Endometrium (tissue), 2 donors: ENCODE measurements at regions not wholly inside any gene's neighbourhood (a gene's known extent, or its start where the extent isn't known, plus 50 kb on each side); places are given as distances from the start of the nearest gene placed in this dataset.

Source experiments
- FAIRE-seq: peaks from 2 replicates; lab custom pipeline; 2012; peaks lifted over from hg19 to GRCh38; lab: Jason Lieb, UNC
- donor health status: control.
- donor health status: control.

DNA sequence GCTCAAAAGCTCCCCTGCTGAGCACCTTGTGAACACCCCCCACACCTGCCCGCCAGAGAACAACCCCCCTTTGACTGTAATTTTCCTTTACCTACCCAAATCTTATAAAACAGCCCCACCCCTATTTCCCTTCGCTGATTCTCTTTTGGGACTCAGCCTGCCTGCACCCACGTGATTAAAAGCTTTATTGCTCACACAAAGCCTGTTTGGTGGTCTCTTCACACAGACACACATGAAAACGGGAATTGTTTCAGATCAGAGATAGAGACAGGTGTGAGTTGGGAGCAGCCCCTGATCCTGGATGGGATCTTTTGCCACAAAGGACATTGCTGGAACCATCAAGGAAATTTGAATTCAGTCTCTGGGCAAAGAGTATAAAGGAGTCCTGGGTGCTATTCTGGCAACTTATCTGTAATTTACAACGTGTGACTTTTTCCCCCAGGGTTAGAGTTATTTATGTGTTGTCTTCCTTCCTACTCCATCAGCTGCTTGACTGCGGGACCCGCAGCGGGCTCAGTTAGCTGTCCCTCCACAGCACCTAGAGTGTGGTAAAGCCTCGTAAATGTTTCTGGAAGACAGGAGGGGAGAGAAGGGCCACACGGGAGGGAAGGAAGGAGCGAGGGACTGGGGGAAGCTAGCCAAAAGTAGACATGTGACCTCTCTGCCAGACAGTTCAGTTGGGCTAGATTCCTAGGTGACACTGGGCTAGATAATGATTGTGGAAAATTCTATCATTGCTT, 437.0 kb downstream of the ZNF608 start:
- FAIRE-seq, result no peak

DNA sequence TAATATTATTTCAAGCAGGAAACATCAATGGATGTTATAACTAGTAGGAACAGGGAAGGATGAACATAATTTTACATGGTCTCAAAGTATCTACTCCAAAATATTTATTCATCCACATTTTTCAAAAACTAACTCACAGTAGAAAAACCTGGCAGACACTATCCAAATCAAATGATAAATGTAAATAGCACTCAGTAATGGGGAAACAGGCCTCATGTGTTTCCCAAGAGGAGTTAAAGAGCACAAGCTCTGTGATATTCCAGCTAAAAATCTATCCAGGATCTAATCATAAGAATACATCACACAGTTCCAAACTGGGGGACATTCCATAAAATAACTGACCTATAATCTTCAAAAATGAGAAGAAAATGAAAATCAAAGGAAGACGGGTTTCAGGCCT, 443.1 kb downstream of the ZNF608 start:
- no peak for FAIRE-seq

DNA sequence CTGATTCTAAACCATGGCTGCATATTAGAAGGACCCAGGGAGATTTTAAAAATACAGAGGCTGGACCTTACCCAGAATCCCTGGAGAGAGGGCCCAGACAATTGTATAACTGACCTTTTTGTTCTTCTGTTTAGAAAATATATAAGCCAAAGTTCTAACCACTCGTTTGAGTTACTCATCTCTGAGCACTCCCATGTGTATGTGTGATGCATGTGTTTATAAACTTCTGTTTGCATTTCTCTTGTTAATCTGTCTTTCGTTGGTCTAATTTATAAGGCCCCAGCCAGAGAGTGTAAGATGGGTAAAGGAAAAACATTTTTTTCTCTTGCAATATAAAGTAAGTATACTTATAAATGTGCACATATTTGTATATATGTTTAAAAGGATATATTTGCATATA, 443.9 kb downstream of the ZNF608 start:
- FAIRE-seq, result no peak

DNA sequence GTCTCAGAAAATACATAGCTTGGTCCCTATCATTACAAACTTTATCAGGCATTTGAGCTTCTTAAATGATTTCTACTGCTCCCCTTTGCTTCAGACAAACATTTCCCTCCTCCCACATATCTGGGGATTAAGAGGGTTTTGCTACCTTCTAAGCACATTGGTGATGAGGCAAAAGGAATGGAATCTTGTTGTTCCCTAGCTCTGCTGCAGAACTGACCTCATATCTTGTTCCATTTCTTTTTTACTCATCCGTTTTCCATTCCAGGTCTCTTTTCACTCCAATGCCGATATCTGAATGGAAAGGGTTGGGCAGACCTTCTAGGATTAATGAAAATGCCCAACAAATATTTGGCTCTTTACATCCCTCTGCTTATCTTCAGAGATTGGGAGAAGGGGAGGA, 444.6 kb downstream of the ZNF608 start:
- FAIRE-seq, result no peak

DNA sequence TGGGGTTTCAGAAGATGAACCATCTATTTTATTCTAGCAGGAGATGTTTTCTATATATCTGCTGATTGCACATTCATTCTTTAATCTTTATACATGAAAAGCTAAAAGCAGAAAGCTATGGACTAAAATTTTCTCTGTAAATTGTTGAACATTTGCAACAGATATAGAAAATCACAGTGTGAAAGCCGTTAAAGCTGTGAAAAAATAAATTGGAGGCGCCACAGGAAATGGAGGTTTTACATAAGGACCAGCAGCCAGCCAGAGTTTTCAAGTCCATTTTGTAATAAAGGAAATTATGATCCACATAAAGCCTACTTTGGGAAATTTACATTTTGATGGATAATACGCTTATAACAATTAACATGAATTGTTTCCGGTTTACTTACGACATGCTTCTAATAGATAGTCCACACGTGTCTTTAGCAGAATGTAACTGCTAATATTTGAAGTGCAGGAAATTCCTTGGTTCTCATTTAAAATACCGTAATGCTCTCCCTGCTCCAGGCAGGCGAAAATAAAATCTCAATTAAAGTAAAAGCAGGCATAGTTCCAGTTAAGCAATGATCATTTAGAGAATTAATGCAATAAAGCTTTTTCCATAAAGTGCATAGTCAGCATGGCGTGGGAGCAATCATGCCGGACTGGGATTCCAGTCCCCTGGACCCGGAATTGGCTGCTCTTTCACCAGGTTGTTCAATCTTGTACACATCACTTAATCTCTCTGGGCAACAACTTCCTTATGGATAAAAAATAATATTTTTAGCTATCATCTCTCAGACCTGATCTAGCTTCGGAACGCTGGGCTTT, 445.4 kb downstream of the ZNF608 start:
- no peak for FAIRE-seq

DNA sequence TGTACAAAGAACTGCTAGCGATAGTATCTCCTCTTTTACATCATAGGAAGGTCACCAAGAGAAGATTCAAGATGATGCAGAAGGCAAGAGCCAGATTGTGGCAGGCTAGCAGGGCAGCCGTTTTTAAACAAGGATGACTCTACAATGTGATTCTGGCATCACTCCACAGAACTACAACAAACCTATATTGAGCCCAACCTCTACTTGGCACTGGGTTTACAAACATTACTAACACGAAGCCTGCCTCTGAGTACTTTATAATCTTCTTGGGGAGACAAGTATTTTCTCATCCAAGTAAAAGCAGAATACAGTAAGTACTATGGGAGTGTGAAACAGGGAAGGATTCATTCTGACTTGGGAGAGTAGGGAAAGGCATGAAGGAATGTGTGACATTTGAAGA, 448.6 kb downstream of the ZNF608 start:
- FAIRE-seq, result no peak

DNA sequence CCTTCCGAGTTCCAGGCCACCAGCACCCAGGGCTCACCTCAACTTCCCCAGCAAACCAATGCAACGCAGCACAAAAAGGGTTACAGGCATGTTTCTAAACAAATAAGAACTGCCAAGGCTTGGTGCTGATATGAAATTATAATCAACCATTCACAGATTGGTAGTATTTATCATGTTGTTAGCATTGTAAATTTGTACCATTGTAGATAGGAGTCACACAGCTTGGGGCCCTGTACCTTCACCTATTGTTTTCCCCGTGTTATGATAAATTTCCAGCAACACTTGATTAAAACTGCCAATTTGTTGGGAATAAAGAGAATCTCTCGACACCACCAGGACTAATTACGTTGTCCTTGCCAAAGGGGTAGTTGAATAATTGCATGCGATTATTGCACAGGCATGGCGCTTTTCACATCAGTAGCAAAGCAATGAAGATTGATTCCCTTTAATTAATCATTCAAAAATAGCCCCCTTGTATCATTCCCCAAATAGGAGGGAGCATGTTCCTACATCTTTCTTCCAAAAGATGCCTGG, 454.1 kb downstream of the ZNF608 start:
- no peak for FAIRE-seq

DNA sequence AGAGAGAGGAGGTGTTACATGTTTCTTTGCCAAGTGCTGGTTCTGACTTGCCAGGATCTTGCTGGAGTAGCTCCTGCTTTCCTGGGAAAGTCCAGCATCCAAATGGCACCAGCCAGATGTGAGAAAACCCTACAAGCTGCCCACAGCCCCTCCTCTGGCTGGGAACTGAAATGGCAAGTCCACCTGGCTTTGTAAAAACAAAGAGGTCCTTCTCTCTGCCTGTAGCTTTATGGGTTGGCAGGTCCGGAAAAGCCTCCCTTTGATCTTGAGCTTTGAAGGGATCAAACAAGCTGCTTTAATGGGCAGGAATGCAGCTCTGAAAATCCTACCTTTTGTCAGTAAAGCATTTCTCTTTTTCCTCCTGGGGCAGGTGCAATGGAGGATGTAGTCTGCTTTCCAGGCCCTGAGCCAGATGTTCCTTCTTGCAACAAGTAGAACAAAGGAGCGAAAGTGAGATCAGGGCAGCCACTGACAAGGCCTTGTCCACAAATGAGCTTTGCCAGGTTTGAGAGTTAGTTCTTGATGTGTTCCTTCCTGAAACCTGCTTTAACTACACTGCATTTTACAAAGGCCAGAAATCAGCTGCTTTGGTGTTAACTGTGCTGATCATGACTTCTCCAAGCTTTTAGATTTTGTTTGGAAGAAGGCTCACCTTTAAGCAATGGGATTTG, 456.7 kb downstream of the ZNF608 start:
- FAIRE-seq, result no peak

GRCh38 chr5:124289130-124289529, 457.3 kb downstream of the ZNF608 start:
- no peak for FAIRE-seq

DNA sequence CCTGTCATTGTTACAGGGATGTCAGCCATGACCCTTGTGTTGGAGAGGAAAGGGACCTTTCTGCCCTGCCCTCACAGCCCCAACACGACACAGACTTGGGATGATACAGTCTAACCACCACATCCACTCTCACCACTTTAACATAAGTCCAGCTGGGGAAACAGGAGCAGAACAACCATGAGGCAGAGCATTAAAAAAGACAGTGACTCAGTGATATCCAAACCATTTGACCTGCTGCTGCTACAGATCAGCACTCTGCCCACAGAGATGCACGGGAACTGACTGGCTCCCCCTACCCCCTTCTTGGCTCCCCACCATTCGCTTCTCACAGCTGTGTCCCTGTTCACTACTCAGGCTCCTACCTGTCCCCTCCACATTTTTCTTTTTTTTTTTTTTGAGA, 458.6 kb downstream of the ZNF608 start:
- no peak for FAIRE-seq

GRCh38 chr5:124285733-124286132, 460.7 kb downstream of the ZNF608 start:
- no peak for FAIRE-seq

DNA sequence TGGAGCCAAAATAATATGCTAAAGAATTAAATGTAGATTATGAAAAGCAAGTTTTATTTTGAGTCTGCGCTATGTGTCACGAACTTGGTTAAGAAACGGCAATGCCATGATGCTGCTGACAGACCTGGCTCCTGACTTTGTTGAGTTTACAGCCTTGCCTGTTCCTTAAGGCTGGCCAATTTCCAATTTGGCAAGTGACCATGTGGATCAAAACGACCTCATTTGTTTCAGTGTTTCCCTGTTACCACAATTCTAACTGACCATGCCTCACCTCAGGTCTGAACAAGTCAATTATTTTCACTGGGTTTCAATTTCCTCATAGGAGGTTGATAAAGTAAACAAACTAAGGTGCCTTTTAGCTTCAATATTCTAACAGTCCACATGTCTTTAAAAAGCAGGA, 461.4 kb downstream of the ZNF608 start:
- FAIRE-seq, result no peak

- FAIRE-seq, result no peak
Measured at GRCh38 chr5:124283031-124283430, 463.4 kb downstream of the ZNF608 start.

GRCh38 chr5:124280079-124280478, 466.4 kb downstream of the ZNF608 start:
- no peak for FAIRE-seq

GRCh38 chr5:124279146-124279876, 467.1 kb downstream of the ZNF608 start:
- FAIRE-seq, result no peak

- no peak for FAIRE-seq
Measured at GRCh38 chr5:124278636-124279035, 467.8 kb downstream of the ZNF608 start.

DNA sequence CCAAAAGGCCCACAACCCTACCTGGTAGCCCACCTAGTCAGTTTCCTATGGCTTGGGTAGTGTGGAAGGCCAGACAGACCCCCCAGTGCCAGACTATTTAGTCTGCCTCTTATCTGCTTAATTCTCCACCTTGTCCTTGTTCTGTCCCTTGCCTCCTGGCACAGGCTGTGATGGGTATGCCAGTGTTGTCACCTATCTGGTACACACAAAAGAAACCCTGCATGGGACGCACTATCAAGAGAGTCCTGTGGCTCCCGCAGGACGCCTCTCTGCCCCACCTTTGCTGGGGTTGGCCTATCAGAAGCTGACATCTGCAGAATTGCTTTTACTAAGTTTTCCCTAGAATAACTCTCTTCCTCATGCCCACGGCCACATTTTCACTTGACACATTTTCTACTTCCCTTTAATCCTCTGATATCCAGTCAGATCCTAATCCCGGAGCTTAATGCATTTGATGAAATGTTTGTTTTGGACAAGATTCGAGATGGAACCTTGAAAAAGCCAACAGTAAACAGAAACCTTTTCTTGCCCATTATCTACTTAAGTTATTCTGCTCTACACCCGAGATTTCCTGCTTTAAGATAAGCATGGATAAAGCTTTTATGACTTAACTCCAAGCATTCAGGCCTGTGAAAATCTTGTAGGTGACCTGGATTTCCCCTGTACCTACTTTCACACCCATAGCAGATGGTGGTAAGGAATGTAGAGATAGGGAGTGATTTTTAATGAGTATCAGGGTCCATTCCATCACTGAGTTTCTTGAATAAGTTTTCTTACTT, 468.5 kb downstream of the ZNF608 start:
- FAIRE-seq, result no peak

- no peak for FAIRE-seq
Measured at GRCh38 chr5:124276166-124276565, 470.3 kb downstream of the ZNF608 start.

- FAIRE-seq, result no peak
Measured at GRCh38 chr5:124274949-124275348, 471.5 kb downstream of the ZNF608 start.

DNA sequence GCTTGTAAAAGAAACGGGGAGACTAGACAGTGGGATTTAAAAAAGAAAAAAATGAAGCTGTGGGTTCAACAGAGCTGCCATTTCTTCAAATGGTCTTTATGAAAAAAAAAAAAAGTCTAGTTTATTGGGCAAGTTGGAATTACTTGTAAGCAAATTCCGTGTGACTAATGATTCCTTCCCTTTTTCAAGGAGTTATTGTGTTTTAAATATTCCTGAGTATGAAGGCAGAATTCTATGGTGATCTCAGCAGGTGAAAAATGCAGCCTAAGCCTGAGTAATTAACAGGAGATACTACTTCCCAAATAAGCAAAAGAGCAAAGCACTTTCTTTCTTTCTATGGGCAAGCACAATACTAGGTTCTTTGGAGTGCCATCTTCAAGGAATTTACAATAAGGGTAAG, 481.9 kb downstream of the ZNF608 start:
- no peak for FAIRE-seq
